HG03139 (cell line): ENCODE measurements at regions not wholly inside any gene's neighbourhood (a gene's known extent, or its start where the extent isn't known, plus 50 kb on each side); places are given as distances from the start of the nearest gene placed in this dataset.

Experiments used
- ATAC-seq: cut with Tn5 transposase; IDR thresholded peaks from one replicate; pipeline ENCODE4 v1.9.1; 2021; ENCODE audit not compliant: unreplicated experiment

DNA sequence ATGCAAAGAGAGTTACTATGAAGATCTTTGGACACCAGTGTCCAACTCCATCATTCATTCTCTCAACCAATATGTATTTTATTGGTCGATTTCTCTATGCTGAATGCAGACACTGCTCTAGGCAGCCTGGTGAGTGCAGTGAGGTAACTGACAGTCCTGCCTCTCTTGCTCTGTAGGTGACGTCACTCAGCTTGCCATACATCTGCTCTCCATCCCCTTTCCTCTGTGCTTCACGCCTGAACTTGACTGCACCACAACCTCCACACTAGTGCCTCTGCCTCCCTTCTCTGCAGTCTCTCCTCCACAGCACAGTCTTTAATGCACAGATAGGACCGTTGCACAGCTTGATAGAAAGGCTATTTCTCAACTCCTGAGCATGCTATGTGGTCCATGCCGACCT lies 344.9 kb upstream of the NOCT start:
- ATAC-seq, result no peak

DNA sequence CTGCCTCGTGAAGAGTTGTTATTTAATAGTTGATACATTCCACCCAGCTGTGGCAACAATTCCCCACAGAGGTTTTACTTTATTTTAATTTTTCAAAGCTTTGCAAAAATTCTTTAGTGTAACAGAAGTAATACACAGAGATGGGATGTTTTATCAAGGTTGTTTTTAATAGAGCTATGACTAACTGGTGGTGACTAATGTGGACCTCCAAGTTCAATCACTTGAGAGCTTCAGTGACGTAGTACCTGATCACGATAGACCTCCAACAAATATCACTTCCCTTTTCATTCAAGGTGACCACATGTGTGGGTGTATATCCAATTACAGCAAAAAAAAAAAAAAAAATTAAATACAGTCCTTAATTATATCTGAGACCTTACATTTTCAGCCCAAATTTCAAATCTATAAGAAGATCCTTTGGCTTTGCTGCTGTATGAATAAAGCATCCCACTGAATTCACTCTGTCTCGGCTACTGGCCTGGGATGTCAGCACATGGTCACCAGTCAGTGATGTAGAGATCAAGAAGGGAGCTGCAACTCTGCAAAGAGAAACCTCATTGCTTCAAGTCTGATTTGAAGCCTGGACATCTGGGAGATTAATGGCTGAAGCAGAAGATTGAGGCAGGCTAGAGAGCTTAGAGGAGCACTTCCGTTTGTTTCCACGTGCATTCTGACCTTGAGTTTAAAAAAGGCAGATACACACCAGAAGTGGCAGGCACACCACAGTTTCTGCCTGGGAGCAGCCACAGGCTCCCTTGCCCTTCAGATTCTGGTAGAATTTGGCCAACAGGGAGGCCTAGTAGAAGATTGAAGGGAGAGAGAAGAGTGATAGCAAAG lies 345.9 kb upstream of the NOCT start:
- ATAC-seq, result no peak

DNA sequence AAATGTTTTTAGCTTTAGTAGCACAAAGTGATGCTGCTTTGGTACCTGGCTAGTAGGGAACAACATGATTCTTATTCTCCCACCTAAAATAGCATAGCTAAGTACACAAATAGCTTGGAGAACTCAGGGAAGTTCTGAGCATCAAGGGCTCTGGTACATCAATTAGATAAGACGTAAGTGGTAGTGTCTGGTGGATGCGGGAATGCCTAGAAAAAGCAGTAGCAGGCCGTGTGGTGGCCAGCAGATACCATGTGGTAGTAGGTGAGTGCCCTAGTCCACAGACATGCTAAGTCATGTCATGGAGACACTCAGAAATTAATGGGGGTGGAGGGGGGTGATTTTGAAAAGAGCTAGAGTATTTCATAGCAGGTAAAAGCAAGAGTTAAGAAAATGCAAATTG lies 347.3 kb upstream of the NOCT start:
- ATAC-seq, result no peak

DNA sequence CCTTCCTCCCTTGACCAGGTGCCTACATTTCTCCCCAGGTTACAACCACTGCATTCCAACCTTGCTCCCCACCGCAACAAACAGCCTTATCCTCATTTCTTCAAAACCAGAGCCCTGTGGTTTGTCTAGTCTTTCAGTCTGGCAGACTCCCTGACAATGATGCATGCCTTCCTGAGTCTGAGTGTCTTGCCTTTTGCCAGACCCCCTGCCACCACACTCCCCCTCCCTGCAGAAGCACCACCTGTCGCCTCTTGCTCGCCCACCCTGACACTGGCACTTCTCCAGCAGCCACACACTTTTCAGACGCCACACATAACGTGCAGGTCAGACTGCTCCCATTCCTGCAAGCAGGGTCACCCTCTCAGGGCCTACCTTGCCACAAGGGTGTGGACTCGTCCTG lies 349.2 kb upstream of the NOCT start:
- no peak for ATAC-seq

DNA sequence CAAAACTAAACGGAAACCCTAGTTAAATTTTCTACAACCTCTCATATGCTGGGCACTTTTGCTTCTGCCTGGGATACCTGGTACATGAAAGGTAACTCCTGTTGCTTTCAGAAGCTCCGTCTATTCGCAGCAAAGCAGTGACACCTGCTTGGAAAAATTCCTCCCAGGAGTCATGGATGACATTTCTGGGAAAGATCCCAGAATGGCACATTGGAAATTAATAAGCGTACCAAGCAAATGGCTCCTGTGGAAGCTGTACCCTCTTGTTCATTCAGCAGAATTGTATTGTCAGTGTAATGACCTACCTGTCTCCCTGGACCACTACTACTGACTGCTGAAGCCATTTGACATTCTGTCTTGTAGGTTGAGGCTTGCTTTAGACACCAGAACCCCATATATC lies 349.7 kb upstream of the NOCT start:
- ATAC-seq, result no peak

DNA sequence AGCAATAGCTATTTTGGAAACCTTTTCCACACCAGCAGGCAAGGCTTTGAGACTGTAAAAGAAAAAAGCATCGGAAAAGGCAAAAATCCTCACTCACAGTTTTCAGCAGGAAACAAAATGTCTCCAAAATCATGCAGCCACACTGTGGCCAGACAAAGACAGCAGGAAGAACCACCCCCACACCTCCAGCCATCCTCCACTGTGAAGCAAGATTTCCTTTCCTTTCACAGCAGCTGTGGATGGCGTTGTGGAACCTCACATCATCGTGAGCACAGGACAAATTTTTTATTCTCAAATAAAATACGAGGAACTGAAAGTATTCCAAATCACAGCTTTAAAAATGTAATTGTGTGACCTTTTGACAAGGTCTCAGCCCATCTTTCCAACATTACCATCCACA lies 351.7 kb upstream of the NOCT start:
- ATAC-seq, result no peak

DNA sequence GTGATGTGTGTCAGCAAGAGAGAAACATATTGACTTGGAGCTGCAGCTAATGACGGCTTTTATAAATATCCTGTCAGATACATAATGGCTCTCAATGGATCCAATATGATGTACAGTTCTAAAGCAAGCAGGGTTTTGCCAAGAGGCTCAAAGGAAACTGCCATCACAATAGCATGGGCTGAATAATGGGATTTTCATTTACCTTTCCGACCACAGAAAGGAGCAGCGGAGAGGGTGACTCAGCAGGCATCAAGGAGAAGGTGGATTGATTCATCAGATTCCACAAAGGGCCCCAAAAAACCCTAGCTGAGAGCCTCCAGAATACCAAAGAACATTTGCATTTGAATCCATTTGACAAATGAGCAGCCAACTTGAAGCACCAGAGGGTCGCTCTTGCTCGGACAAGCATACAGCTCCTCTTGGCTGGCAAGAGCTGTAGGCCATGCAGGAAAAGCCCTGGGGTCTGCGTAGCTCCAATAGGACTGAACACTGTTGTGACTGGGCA lies 355.7 kb upstream of the NOCT start:
- ATAC-seq, result no peak

DNA sequence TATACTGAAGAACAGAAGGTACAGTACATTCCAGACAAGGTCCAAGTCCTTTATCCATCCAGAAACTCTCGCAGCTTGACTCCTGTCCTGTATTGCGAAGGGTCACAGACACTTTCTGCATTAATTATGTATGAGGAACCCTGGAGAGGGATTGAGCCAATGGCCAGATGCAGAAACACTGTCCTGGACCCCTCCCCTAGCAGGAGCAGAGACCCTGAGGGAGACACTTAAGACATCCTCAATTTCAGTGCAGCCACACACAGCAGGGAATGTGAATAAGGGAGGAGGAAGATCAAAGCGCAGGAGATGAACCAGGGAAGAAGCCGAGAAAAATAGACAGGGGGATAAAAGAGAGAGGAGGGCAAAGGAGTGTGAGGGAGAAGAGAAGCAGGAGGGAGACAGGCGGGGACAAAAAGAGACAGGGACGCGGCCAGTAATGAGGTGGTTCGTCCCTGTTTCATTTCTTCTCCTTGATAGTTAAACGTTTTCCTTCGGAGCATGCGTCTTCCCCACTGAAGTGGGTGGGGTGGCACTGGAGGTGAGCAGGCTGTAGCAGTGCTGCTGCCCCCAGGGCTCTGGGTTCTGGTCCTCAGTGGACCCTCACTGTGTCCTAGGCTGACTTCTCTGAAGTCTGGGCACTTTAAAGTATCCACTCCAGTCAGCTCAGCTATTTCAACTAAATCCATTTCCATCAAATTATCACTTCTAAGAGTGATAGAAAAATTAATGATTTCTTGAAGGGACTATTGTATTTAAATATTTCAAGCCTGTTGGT lies 356.4 kb upstream of the NOCT start:
- ATAC-seq, result no peak

DNA sequence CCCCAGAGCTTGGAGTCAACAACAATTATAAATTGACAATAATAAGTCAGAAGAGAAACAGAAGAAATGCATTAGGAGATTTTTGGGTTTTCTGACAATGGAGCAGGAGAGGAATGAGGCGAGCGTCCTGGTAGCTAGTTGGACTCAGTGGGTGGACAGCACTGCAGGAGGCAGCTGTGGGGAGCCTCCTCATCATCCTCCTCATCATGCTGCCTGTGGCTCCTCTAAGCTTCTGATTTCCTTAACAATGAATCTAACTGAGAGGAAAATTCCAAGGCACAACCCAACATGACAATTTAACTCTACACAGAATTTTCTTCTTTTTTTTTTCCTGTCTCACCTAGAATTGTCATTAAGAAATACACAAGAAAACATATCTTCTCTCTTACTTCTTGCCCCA lies 357.1 kb upstream of the NOCT start:
- ATAC-seq, result no peak

DNA sequence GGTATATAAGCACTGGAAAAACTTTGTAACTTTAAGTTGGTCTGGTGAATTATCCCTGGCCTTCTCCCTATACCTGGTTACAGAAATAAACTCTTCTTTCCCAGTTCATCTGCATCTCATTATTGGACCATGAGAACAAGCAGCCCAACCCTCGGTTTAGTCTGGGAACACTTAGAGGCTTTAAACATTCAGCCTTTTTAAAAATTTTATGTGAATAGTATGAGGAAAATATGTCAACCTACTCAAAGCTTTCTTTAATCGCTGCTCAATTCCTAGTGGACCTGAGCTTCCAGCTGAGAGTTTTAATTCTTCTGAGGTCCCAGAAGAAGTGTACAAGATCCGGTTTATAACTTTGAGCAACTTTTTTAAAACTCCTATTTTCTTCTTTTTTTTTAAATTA lies 358.6 kb upstream of the NOCT start:
- ATAC-seq, result no peak

DNA sequence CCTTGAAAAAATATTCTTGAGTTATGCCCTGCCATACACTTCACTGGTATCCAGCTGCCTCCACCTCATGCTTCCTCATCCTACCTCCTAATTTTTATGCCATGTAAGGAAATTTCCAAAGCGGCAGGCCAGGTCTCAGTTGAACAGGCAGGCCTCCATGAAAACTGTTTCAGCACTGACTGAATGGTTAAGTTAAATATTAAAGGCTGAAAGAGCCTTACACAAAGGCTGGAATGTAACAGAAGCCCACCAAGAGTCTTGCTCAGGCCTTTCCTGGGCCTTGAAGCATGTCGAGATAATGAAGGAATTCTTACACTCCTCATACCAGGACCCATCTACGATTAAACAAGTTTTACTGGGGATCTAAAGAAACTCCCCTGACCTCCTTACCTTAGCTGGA lies 359.6 kb upstream of the NOCT start:
- ATAC-seq, result no peak

DNA sequence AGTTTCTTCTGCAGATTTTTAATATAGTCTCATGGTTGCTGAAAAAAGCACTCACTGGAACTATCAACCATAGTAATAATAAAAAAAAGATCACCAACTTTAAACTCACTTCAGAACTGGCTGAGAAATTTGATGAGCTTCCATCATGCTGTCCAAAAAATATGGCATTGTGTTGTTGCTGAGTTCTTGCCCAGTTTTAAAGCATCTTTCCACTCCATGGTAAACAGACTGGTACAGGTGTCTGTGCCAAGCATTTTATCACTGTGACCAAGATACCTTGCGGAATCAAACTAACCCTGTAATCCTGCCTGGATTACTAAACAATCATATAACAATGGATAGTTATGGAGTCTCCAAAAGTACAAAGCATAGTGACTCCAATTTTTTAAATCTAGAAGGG lies 360.3 kb upstream of the NOCT start:
- ATAC-seq, result no peak

DNA sequence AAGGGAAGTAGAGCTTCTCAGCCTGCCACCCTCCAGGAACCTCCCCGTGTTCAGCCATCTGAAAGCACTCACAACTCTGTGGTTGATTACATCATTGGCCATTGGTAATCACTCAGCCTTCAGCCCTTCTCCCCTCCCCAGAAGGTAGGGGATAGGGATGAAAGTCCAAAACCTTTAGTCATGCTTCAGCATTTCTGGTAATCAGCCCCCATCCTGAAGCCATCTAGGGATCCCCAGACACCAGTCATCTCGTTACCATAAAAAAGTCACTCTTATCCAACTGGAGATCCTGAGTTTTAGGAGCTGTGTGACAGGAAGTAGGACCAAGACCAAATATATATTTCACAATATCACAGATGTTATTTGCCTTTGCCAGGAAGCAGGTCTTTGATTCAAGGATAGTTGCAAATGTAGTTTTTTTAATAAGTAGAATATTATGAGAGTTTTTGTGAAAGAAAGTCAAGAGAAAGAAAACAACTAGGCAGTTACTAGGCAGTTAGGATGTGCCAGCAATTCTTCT lies 364.6 kb upstream of the NOCT start:
- no peak for ATAC-seq

DNA sequence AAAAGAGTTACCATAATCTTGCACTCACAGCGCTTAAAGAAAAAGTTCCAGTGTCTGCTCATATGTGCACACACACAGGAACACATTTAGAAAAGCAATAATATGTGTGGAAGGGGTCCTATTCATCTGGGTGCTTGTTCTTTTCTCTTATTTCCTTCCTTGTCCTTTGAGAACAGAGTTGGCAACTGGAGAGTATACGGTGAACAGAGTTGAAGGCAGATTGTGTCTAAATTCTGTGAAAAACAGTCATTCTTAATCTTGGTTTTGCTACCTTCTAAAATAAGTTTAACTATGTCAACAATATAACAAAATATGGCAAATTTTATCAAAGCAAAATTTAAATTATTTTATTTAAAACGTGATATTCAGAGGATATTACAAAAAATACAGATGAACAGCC lies 365.1 kb upstream of the NOCT start:
- no peak for ATAC-seq

DNA sequence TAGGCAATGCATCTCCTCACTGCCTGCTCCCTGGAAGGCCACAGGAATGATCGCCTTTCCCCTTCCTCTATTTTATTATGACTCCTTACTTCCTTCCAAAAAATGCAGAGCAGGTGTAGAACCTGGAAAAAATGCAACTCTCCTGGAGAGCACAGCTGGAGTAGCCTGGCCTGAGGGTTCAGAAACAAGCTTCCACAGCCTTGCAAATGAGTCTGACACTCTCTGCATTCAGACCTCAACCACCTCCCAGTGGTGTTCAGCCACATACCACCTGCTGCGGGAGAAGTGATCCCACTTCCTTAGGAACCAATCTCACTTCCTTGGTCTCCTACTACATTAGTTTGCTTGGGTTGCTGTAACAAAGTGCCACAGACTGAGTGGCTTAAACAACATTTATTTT lies 368.1 kb upstream of the NOCT start:
- no peak for ATAC-seq

DNA sequence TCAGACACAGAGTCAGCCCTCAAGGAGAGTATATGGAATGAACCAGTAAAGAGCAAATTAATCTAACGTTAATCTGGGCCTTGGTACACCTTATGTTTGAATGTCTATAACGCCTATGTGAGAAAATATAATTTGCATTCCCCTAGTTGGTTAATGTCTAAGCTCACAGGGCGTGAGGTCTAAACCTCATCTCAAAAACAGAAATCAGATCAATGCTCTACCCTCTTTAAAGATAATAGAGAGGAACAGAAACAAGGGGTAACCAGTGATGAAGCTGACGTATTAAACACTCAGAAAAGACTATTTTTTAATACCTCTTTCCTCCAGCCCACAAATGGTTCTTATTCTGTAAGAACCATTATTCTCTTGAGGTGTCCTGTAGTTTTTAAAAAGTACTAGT lies 369.2 kb upstream of the NOCT start:
- ATAC-seq, result no peak

DNA sequence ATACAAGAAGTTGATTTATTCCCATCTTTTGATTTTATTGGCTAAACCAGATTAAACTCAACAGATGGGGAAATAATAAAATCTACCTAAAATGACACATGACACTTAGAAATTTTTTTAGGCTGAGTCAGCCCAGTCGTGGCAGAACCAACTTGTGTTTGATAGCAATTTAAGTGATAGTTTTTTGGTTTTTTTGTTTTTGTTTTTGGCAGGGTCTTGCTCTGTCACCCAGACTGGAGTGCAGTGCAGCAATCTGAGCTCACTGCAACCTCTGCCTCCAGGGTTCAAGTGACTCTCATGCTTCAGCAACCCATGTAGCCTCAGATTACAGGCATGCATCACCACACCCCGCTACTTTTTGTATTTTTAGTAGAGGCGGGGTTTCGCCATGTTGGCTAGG lies 370.3 kb upstream of the NOCT start:
- ATAC-seq, result no peak

DNA sequence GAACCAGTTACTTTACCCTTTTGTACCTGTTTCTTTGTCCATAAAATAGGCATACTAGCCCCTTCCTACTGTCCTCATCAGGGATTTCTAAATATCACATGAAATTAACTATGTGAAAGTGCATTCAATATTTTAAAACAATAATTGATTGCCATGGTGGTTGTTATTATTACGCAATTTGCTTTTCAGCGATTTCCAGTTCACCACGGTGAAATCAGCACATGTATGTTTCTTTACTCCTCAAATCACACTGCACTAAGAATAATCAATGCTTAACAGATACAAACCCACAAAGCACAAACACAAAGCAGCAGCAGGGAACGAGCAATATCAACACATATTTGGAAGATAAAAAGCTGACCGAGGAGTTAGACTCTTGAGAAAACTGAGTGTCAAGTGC lies 371.3 kb upstream of the NOCT start:
- no peak for ATAC-seq

DNA sequence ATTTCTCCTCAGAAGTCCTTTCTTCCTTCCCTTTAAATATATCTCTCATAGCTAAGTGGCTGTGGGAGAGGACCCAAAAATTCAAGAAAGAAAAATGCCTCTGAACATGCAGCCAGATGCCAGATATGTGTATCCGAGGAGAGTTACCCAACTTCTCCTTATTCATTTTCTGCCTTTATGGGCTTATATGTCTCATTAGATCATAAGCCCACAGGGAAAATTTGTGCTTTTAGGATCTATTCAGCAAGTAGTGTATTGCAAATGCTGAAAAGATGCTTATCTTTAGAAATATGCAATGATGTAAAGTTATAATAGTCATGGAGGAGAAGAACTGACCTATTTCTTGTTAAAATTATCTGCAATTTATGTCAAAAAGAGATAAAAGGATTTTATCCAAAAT lies 371.8 kb upstream of the NOCT start:
- no peak for ATAC-seq

DNA sequence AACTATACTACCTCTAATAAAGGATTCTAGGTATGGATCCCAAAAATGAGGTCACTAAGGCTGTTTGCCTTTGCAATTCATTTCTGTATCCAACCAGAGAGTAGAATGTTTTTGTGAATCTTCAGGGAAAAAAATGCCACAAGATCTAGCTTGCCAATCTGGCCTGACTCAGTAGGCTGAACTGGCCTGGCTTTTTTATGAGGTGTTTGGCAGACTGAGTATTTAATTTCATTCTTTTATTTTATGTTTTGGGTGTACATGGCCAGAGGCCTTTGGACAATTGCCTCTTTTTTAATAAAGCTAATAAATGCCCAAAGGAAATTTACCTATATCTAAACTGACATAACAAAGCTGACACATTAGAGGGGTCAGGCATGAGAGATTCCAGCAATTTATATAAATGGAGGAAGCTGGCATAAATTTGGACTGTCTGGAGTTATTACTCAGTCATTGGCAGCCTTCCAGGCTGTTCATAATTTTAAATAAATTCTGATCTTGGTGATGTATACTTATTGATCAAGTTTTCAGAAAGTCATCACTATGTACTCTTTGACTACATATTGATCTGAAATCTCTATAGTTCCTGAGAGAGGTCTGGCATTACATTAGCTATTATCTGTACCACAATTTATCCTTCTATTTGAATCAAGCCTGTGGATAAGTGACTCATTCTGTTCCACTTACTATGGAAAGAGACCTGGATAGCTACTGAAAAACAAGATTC lies 376.4 kb upstream of the NOCT start:
- no peak for ATAC-seq

DNA sequence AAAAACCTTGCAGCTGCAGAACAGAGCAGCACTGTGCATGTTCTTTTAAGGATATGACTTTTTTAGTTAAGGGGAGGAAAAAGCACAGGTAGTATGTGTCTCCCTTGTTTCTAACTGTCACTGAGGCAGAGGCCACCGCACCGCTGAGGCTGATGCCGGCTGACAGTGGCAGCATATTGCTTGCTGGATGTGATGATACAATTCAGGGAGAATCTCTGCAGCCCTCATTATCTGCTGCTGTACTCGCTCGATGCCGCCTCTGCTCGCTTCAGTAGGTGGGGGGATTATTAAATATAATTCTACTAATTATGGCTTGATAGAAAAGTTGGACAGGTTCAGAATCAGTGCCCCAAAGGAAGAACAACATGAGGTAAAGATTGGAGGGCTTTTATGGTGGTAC lies 378.8 kb upstream of the NOCT start:
- no peak for ATAC-seq

DNA sequence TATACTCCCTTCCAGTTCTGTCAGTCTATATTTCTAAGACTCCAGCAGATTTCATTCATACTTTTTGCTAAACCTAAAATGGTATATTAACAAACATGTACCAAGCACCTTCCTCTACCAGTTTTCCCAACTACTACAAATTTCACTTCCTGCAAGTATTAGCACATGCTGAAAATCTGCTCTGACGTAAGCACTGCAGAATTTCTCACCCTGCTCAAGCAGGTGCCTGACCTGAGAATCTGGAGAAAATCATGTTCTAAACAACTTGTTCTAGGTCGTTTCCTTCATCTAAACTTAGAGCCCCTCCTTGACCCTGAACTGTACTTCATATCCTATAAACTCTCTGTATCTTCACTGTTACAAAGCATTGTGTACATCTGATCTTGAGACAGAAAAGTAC lies 380.7 kb upstream of the NOCT start:
- no peak for ATAC-seq
